Activated CD8-positive, alpha-beta T cell treated with anti-CD3 and anti-CD28 coated beads, Interleukin-2, amount 10 ng/mL, durations not matched to agents 7 days and 5 days (primary cell): ENCODE measurements at regions not wholly inside any gene's neighbourhood (a gene's known extent, or its start where the extent isn't known, plus 50 kb on each side); places are given as distances from the start of the nearest gene placed in this dataset.

ENCODE experiments used
- ATAC-seq: fragments of 150-1000 bp; cut with Tn5 transposase; one replicate; pipeline ENCODE4 v1.10.0; 2021; ENCODE audit warnings: moderate library complexity
- CTCF ChIA-PET: fragments of 350-600 bp; sonication (Branson Sonifier 250); formaldehyde crosslinking; loops from one replicate; lab custom pipeline; 2021; ENCODE audit warnings: antibody characterized with exemption; lab: Charles Lee
- POLR2A ChIA-PET: fragments of 350-600 bp; sonication (Branson Sonifier 250); formaldehyde crosslinking; loops from one replicate; lab custom pipeline; 2021; ENCODE audit warnings: antibody characterized with exemption; lab: Charles Lee
- DNase-seq: peaks from one replicate; pipeline ENCODE4 v3.0.0-alpha.2; 2020
- H3K27ac Mint-ChIP-seq: one replicate; pipeline ENCODE4 v1.8.0; 2021; ENCODE audit warnings: mild to moderate bottlenecking, mixed read lengths
- H3K27me3 Mint-ChIP-seq: one replicate; pipeline ENCODE4 v1.8.0; 2021; ENCODE audit warnings: low read depth, mixed read lengths
- H3K36me3 Mint-ChIP-seq: one replicate; pipeline ENCODE4 v1.8.0; 2021; ENCODE audit warnings: low read depth, mixed read lengths
- H3K4me1 Mint-ChIP-seq: one replicate; pipeline ENCODE4 v1.8.0; 2021; ENCODE audit warnings: low read depth, mixed read lengths
- H3K4me3 Mint-ChIP-seq: one replicate; pipeline ENCODE4 v1.8.0; 2021; ENCODE audit warnings: mild to moderate bottlenecking, mixed read lengths
- H3K9me3 Mint-ChIP-seq: one replicate; pipeline ENCODE4 v1.8.0; 2022; ENCODE audit warnings: mixed read lengths; ENCODE audit not compliant: insufficient read depth

DNA sequence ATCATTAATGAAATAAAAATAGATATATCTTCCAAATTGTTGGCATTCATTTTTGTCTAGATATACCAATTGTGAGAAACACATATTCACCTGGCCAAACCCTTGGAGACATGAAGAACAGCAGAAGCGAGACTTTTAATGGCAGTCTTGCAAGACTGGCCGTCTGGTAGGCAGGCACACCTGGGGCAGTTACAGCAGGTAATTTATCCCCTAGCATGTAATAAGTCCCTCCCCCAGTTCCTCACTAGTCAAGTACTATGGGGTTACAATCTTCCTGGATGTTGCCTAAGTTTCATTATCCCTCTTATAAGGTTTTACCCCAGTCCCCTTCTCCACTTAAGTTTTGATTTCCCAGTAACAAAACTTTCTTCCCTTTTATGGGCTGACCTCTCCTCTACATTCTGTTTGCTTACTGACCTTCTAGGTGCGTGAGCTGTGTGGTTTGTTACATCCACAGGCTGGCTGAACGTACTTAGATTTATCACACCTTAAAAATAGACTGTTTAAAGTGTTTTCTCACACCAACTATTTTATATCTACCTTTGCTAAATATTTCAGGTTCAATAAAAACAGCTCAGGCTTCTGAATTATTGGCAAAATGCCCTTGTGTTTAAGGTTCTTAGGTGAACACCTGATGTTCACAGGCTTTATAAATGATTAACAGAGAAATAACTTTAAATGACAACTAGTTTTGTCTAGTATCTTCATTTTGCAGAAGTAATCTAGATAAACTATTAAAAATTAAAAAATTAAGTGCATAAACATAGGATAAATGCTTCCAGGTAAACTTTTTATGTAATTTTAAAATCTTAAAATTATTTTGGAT is 365.0 kb upstream of the TFPI start:
- ATAC-seq: no peak
- Mint-ChIP-seq H3K27me3 (no peaks in the 10 kb centered on the region), H3K36me3 (no peaks in the 10 kb centered on the region), H3K4me1 (no peaks in the 10 kb centered on the region), H3K27ac (no peak overlapping the region), H3K4me3 (no peak overlapping the region), H3K9me3 (no peaks in the 10 kb centered on the region)
- DNase-seq: no peak
- ChIA-PET CTCF (no interaction called here), POLR2A (no interaction called here)

DNA sequence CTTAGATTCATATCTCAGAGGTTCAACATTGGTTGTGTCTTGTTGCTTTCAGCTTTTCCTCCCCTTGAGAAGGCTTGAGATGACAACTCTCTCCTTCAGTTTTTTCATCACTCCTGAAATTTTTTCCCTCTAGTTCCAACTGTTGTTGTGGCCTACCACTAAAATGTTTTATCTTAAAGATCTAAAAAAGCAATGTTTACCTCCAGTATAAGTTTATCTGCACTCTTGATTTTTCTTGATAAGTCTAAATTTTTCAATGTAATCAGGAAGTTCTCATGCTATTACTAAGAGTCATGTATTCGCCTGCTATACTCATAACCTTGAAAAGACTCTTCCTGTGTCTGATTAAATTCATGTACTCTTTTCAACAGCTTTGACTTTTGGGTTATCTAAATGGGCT is 366.3 kb upstream of the TFPI start:
- CTCF ChIA-PET: no interaction called here
- POLR2A ChIA-PET: no interaction called here
- Mint-ChIP-seq H3K4me3 (no peak overlapping the region), H3K4me1 (no peaks in the 10 kb centered on the region), H3K27ac (no peak overlapping the region), H3K36me3 (no peaks in the 10 kb centered on the region), H3K27me3 (no peaks in the 10 kb centered on the region), H3K9me3 (no peaks in the 10 kb centered on the region)
- DNase-seq (no peak), ATAC-seq (no peak)

DNA sequence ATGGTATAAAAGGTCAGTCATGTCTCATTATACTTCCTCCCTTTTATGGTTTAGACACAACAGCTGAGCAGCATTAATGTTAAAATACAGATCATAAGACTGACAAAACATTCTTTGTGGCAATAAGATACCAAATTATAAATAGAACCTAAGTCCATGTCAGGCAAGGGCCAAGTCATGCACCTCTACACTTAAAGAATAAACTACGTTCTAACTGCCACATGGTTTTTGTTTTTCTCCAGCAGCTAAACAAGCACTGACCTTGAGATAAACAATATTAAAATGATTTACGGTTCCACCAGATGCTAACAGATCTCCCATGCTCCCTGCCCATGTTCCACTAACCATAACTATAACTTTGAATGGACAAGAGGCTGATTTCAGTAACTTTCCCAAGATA is 368.6 kb upstream of the TFPI start:
- Mint-ChIP-seq H3K36me3 (no peaks in the 10 kb centered on the region), H3K27me3 (no peaks in the 10 kb centered on the region), H3K4me3 (no peak overlapping the region), H3K9me3 (no peaks in the 10 kb centered on the region), H3K27ac (no peak overlapping the region), H3K4me1 (no peaks in the 10 kb centered on the region)
- ATAC-seq (no peak), DNase-seq (no peak)
- ChIA-PET CTCF (no interaction called here), POLR2A (no interaction called here)

DNA sequence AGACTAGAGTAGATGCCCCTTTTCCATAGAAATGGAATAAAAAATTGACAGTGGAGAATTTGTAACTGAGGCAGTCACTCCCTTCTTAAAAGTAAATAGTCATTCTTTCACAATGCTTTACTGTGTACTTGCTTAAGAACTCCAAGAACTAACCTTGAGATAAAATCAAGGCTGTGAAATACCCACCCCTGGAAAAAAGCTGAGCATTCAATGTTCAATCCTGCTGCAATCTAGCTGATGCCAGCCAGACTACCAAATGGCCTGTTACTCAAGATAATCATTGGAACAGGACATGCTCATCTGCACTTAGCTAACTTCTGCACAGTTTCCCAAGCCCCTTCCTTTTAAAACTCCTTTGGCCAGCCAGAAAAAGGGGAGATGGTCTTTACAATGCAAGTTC is 367.4 kb upstream of the GULP1 start:
- H3K4me1 Mint-ChIP-seq: no peaks in the 10 kb centered on the region
- no peaks in the 10 kb centered on the region for H3K27me3 Mint-ChIP-seq
- H3K27ac Mint-ChIP-seq: no peak overlapping the region
- no peaks in the 10 kb centered on the region for H3K9me3 Mint-ChIP-seq
- CTCF ChIA-PET: no interaction called here
- no peak for DNase-seq
- POLR2A ChIA-PET: no interaction called here
- H3K4me3 Mint-ChIP-seq: no peak overlapping the region
- ATAC-seq: no peak
- H3K36me3 Mint-ChIP-seq: no peaks in the 10 kb centered on the region

DNA sequence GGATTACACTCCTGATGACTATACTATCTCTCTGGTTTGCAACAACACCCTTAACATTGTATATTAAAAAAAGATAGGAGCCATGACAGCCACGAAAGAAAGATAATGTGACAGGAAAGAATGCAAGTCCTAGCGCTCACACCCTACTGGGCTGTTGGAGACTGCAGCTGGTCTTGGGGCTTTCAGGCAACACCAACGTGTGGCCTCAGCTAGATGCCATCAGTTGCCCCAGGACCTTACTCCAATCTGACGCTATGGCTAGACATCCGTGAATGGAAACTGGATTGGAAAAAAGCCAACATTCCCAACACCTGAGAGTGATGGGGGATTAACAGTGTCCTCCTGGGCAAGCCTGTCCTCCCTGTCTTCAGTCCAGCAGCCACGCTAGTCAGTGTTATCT is 357.4 kb upstream of the GULP1 start:
- Mint-ChIP-seq H3K36me3 (no peaks in the 10 kb centered on the region), H3K4me1 (no peaks in the 10 kb centered on the region), H3K27me3 (no peaks in the 10 kb centered on the region), H3K4me3 (no peak overlapping the region), H3K27ac (no peak overlapping the region), H3K9me3 (no peaks in the 10 kb centered on the region)
- CTCF ChIA-PET: no interaction called here
- ATAC-seq: no peak
- DNase-seq: no peak
- POLR2A ChIA-PET: no interaction called here

DNA sequence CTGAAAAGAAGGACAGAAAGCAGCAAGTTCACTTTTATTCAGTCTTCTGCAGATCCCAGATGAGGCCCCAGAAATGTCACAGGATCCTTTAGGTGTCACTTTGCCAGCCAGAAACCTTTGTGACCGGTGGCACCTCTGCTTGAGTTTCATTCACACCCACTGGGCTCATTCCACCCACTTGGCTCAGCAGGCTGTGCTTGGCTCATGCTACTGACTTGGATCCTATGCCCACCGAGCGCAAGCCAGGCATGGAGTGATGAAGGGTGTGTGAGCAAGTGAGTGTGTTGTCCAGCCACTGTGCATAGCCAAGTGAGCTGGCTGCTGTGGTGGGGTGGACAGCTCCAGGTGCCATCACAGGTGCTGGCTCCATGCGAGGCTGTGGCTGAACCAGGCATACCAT is 357.0 kb upstream of the GULP1 start:
- ATAC-seq: no peak
- CTCF ChIA-PET: no interaction called here
- no peaks in the 10 kb centered on the region for H3K9me3 Mint-ChIP-seq

DNA sequence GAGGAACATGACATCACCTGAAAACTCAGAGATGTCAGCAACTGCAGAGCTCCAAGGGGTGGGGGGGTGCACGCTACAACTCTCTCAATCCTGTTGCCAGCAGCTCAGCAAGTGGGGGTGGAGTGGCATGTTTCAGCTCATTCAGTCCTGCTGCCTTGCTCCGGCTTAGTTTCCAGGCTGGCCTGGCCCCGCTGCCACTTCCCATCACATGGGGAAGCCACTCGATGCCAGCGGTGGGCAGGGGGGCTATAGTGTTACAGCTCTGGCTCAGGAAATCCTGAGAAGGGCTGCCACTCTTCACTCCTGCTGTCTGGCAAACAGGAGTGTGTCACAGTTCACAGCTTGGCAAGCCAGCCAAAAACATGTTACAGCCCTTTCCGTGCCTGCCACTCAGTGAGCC is 356.5 kb upstream of the GULP1 start:
- POLR2A ChIA-PET: no interaction called here
- H3K9me3 Mint-ChIP-seq: no peaks in the 10 kb centered on the region

More for the DNA sequence above, 357.0 kb upstream of the GULP1 start:
- Mint-ChIP-seq H3K27ac (no peak overlapping the region), H3K27me3 (no peaks in the 10 kb centered on the region), H3K4me1 (no peaks in the 10 kb centered on the region), H3K4me3 (no peak overlapping the region), H3K36me3 (no peaks in the 10 kb centered on the region)
- DNase-seq: no peak
- POLR2A ChIA-PET: no interaction called here

DNA sequence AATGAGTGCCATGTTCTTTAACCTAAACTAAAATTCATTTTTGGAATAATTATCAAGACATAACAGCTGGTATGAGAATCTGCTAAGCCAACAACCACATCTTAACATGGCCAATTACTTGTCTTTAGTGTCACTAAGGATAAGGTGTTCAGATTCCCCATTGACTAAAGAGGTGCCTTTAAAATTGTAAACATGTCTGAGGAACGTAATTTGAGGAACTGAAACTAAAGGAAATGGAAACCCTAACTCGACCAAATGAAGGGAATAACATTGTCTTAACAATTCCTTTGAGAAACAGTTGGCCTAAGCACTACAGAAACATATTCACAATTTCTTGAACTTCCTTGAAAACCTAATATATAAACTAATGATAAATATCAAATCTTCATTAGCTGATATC is 355.4 kb upstream of the GULP1 start:
- H3K4me1 Mint-ChIP-seq: no peaks in the 10 kb centered on the region

More for the DNA sequence above, 356.5 kb upstream of the GULP1 start:
- H3K4me3 Mint-ChIP-seq: no peak overlapping the region
- no peak for DNase-seq
- CTCF ChIA-PET: no interaction called here
- no peak overlapping the region for H3K27ac Mint-ChIP-seq
- H3K4me1 Mint-ChIP-seq: no peaks in the 10 kb centered on the region
- H3K27me3 Mint-ChIP-seq: no peaks in the 10 kb centered on the region
- no peak for ATAC-seq
- H3K36me3 Mint-ChIP-seq: no peaks in the 10 kb centered on the region

DNA sequence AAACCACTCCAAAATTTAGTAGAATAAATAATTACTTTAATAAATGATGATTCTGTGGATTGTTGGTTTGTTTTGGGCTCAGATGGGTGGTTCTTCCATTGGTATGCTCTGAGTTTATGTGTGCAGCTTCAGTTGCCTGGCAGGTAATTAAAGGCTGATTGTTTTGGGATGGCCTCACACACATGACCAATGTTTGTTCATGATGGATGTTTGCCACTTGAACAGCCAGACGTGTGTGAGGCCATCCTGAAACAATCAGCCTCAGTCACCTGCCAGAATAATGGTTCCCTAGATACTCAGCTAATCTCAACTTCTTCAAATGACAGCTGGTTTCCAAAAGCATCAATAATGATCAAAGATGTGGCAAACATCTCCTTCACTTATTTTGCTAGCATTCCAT is 352.5 kb upstream of the GULP1 start:
- no peaks in the 10 kb centered on the region for H3K9me3 Mint-ChIP-seq
- POLR2A ChIA-PET: no interaction called here
- H3K27ac Mint-ChIP-seq: no peak overlapping the region
- CTCF ChIA-PET: no interaction called here
- H3K36me3 Mint-ChIP-seq: no peaks in the 10 kb centered on the region
- ATAC-seq: no peak
- DNase-seq: no peak
- H3K4me1 Mint-ChIP-seq: no peaks in the 10 kb centered on the region
- H3K27me3 Mint-ChIP-seq: no peaks in the 10 kb centered on the region
- no peak overlapping the region for H3K4me3 Mint-ChIP-seq

More for the DNA sequence above, 355.4 kb upstream of the GULP1 start:
- Mint-ChIP-seq H3K27me3 (no peaks in the 10 kb centered on the region), H3K4me3 (no peak overlapping the region), H3K36me3 (no peaks in the 10 kb centered on the region), H3K9me3 (no peaks in the 10 kb centered on the region), H3K27ac (no peak overlapping the region)
- no peak for ATAC-seq
- ChIA-PET CTCF (no interaction called here), POLR2A (no interaction called here)
- DNase-seq: no peak

DNA sequence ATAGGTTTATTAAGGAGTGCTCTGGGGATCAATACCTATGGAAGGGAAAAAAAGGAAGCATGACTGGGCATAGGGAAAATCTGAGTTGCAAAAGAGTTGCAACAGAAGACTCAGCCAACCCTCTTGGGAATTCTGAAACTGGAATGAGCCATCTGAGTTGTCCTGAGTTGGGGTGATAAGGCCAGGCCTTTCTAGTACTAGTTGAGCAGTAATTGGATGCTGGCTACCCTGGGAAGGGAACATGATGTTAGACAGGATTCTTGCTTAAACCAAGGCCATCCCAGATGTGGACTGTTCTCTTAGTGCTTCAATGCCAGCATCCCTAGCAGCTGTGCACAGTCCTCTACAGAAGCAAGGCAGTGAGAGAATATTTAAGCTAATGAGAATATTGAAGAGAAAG is 348.8 kb upstream of the GULP1 start:
- POLR2A ChIA-PET: no interaction called here
- Mint-ChIP-seq H3K4me3 (no peak overlapping the region), H3K27ac (no peak overlapping the region)

DNA sequence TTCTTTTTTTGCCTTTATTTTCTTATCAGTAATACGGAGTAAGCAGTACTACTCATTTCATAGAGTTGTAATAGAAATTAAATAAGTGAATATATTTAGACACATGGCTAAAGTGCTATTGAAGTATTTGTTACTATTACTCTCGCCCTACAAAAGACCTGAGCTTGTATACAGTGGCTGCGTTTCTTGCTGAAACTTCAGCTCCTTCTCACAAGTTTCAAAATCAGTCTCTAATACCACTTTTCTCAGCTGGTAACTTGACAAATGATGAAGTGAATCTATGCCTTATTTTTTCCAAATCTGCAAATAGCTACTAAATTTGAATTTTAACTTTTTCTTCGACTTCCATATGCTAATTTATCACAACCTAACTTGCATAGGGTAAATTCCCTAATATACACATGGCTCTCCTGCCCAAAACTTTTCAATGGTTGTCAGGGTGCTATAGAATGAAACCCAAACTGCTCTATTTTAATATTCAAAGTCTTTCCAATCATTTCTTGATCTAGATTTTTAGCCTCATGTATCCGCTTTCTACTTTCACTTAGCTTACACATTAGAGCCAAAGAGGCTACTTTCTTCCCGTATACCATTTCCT is 347.8 kb upstream of the GULP1 start:
- Mint-ChIP-seq H3K27me3 (no peaks in the 10 kb centered on the region), H3K4me1 (no peaks in the 10 kb centered on the region), H3K36me3 (no peaks in the 10 kb centered on the region), H3K4me3 (no peak overlapping the region), H3K27ac (no peak overlapping the region), H3K9me3 (peaks cover 3% of the 10 kb centered on the region)
- POLR2A ChIA-PET: no interaction called here
- DNase-seq (no peak), ATAC-seq (no peak)
- CTCF ChIA-PET: no interaction called here

More for the DNA sequence above, 348.8 kb upstream of the GULP1 start:
- H3K36me3 Mint-ChIP-seq: no peaks in the 10 kb centered on the region
- no peaks in the 10 kb centered on the region for H3K27me3 Mint-ChIP-seq
- CTCF ChIA-PET: no interaction called here
- no peaks in the 10 kb centered on the region for H3K9me3 Mint-ChIP-seq
- DNase-seq (no peak), ATAC-seq (no peak)
- H3K4me1 Mint-ChIP-seq: no peaks in the 10 kb centered on the region

DNA sequence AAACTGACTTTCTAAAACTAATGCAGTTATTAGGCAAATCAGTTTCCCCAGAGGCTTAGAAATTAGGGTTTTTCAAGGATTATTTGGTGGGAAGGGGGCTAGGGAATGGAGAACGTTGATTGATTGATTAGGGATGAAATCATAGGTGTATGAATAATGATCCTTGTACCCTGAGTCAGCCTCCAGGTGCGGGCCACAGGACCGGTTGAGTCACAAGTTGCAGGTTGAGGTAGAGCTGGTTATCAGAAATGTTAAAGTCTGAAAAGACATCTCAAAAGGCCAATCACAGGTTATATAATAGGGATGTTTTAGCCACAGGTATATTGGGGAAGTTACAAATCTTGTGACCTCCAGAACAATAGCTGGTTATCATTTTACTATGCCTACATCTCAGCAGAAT is 341.8 kb upstream of the GULP1 start:
- H3K27ac Mint-ChIP-seq: no peak overlapping the region
- CTCF ChIA-PET: no interaction called here
- H3K4me1 Mint-ChIP-seq: no peaks in the 10 kb centered on the region
- H3K9me3 Mint-ChIP-seq: peaks cover 7% of the 10 kb centered on the region
- no peaks in the 10 kb centered on the region for H3K27me3 Mint-ChIP-seq
- DNase-seq (no peak), ATAC-seq (no peak)
- no peaks in the 10 kb centered on the region for H3K36me3 Mint-ChIP-seq
- no peak overlapping the region for H3K4me3 Mint-ChIP-seq
- POLR2A ChIA-PET: interaction anchor here (0.7 kb wide), 1 partner anchor 46 kb away, joined by 3 read pairs; no protein-coding TSS in a partner anchor
